ENCODE measurements at regions not wholly inside any gene's neighbourhood (a gene's known extent, or its start where the extent isn't known, plus 50 kb on each side); places are given as distances from the start of the nearest gene placed in this dataset.

- no peak overlapping the region for H3K9ac ChIP-seq
- ChIA-PET CTCF (no interaction called here), POLR2A (no interaction called here)
- no peak for TF ChIP-seq FOXJ3 (CRISPR knock-in tag; IDR thresholded peaks at IDR 0.05)
- H3F3A ChIP-seq (replicated peaks; ENCODE audit: insufficient read depth): no peaks in the 10 kb centered on the region
- no peaks in the 10 kb centered on the region for H3K9me3 ChIP-seq
- no peak for DNase-seq
- H3K9me2 ChIP-seq: no peaks in the 10 kb centered on the region
- H3K27ac ChIP-seq (ENCODE audit: low read depth in 2 of 2, low read length in 1 of 2): no peak overlapping the region
- 50% methylated on average over 1 of the region's 1 CpG for WGBS (ENCODE audit: low lambda C conversion rate)
- H4K20me1 ChIP-seq (ENCODE audit: insufficient read depth): no peaks in the 10 kb centered on the region
- H3K27me3 ChIP-seq (ENCODE audit: insufficient read depth): no peaks in the 10 kb centered on the region
- H3K79me2 ChIP-seq (ENCODE audit: insufficient read depth): no peaks in the 10 kb centered on the region
- H2AFZ ChIP-seq (ENCODE audit: low read depth): no peak overlapping the region
- H3K36me3 ChIP-seq (replicated peaks in 1 of 2; ENCODE audit: control insufficient read depth in 1 of 2, insufficient read depth in 2 of 2, low read length in 1 of 2): no peaks in the 10 kb centered on the region
- H3K4me1 ChIP-seq (ENCODE audit: control insufficient read depth in 1 of 2, insufficient read depth in 2 of 2, low read depth in 1 of 2, low read length in 1 of 2): no peaks in the 10 kb centered on the region; a peak in 1 of 4 replicates
- no peak overlapping the region for H3K4me3 ChIP-seq (ENCODE audit: low read depth in 2 of 2, low read length in 1 of 2)
- no peak overlapping the region for H3K4me2 ChIP-seq
These were observed 561.7 kb downstream of the IPMK start for GRCh38 chr10:57706016-57706415.

- Histone ChIP-seq H3K36me3 (replicated peaks in 1 of 2; ENCODE audit: control insufficient read depth in 1 of 2, insufficient read depth in 2 of 2, low read length in 1 of 2) (no peaks in the 10 kb centered on the region), H4K20me1 (ENCODE audit: insufficient read depth) (no peaks in the 10 kb centered on the region), H3K4me3 (ENCODE audit: low read depth in 2 of 2, low read length in 1 of 2) (no peak overlapping the region), H3K9me3 (no peaks in the 10 kb centered on the region), H3K79me2 (ENCODE audit: insufficient read depth) (no peaks in the 10 kb centered on the region), H3K4me2 (no peak overlapping the region), H2AFZ (ENCODE audit: low read depth) (peak overlapping the region; percentile 12; the same call in 1 of the 2 replicates), H3K9ac (no peak overlapping the region), H3K9me2 (no peaks in the 10 kb centered on the region), H3F3A (replicated peaks; ENCODE audit: insufficient read depth) (peaks cover 15% of the 10 kb centered on the region), H3K27ac (ENCODE audit: low read depth in 2 of 2, low read length in 1 of 2) (peak overlapping the region in 1 of 2 experiments; percentile 25; a peak in 1 of 4 replicates), H3K27me3 (ENCODE audit: insufficient read depth) (no peaks in the 10 kb centered on the region), H3K4me1 (ENCODE audit: control insufficient read depth in 1 of 2, insufficient read depth in 2 of 2, low read depth in 1 of 2, low read length in 1 of 2) (no peaks in the 10 kb centered on the region; a peak in 1 of 4 replicates)
- ChIA-PET POLR2A (no interaction called here), CTCF (no interaction called here)
- WGBS (ENCODE audit: low lambda C conversion rate): 4% methylated on average over 1 of the region's 1 CpG
- DNase-seq: peak; percentile 3
- TF ChIP-seq TEAD4 (IDR thresholded peaks at IDR 0.05; ENCODE audit: borderline replicate concordance, insufficient read depth): no peak
- no peak for TF ChIP-seq CTCF (IDR thresholded peaks at IDR 0.05)
- 0 out of 2 replicates have a peak, but pooled peaks have one; percentile 24 for TF ChIP-seq TCF12 (IDR thresholded peaks at IDR 0.05)
- peak; percentile 29; the same call in 1 of the 2 replicates for TF ChIP-seq GATA2 (CRISPR knock-in tag; IDR thresholded peaks at IDR 0.05)
- no peak for TF ChIP-seq IRF3 (IDR thresholded peaks at IDR 0.05; ENCODE audit: low read depth, low read length)
These were observed 567.8 kb downstream of the IPMK start for GRCh38 chr10:57699944-57700343.

- Histone ChIP-seq H3K27ac (ENCODE audit: low read depth in 2 of 2, low read length in 1 of 2) (peak overlapping the region; percentile 50 to 88; a peak in 3 of 4 replicates), H3K4me1 (ENCODE audit: control insufficient read depth in 1 of 2, insufficient read depth in 2 of 2, low read depth in 1 of 2, low read length in 1 of 2) (peaks cover 0 to 7% of the 10 kb centered on the region in 2 experiments; a peak in 2 of 4 replicates), H2AFZ (ENCODE audit: low read depth) (peak overlapping the region; percentile 44), H3K9me2 (no peaks in the 10 kb centered on the region), H3K4me3 (ENCODE audit: low read depth in 2 of 2, low read length in 1 of 2) (no peak overlapping the region), H4K20me1 (ENCODE audit: insufficient read depth) (no peaks in the 10 kb centered on the region), H3K79me2 (ENCODE audit: insufficient read depth) (no peaks in the 10 kb centered on the region), H3K27me3 (ENCODE audit: insufficient read depth) (no peaks in the 10 kb centered on the region), H3K36me3 (replicated peaks in 1 of 2; ENCODE audit: control insufficient read depth in 1 of 2, insufficient read depth in 2 of 2, low read length in 1 of 2) (no peaks in the 10 kb centered on the region), H3K4me2 (peak overlapping the region; percentile 20; the same call in 1 of the 2 replicates), H3K9me3 (no peaks in the 10 kb centered on the region), H3F3A (replicated peaks; ENCODE audit: insufficient read depth) (peaks cover 26% of the 10 kb centered on the region), H3K9ac (peak overlapping the region; percentile 50; the same call in 1 of the 2 replicates)
- DNase-seq: no peak
- WGBS (ENCODE audit: low lambda C conversion rate): 40% methylated on average over 1 of the region's 1 CpG
- POLR2A ChIA-PET: no interaction called here
- TF ChIP-seq TEAD4 (IDR thresholded peaks at IDR 0.05; ENCODE audit: borderline replicate concordance, insufficient read depth) (peak; percentile 70; the same call in 1 of the 2 replicates), MEF2A (IDR thresholded peaks at IDR 0.05; ENCODE audit: borderline replicate concordance, low read depth) (0 out of 2 replicates have a peak, but pooled peaks have one; percentile 20), FOSL2 (IDR thresholded peaks at IDR 0.05; ENCODE audit: borderline replicate concordance, low read depth) (peak; percentile 52; the same call in 1 of the 2 replicates), MXI1 (IDR thresholded peaks at IDR 0.05; ENCODE audit: low read depth, low read length) (no peak), POLR2AphosphoS5 (IDR thresholded peaks at IDR 0.05; ENCODE audit: low read depth, low read length) (peak; percentile 15; the same call in 1 of the 2 replicates), TCF12 (IDR thresholded peaks at IDR 0.05) (peak; percentile 76; the same call in 1 of the 2 replicates), NFIC (IDR thresholded peaks at IDR 0.05; ENCODE audit: borderline replicate concordance) (peak; percentile 5; the same call in 1 of the 2 replicates), EZH2phosphoT487 (IDR thresholded peaks at IDR 0.05; ENCODE audit: borderline replicate concordance, low read depth) (no peak), PBX3 (IDR thresholded peaks at IDR 0.05) (peak; percentile 54; the same call in 1 of the 2 replicates), JUND (IDR thresholded peaks at IDR 0.05) (peak; percentile 64; the same call in 1 of the 2 replicates), EP300 (IDR thresholded peaks at IDR 0.05; ENCODE audit: borderline replicate concordance in 1 of 2, low read depth in 1 of 2, low read length in 1 of 2) (peak in 1 of 2 experiments; percentile 38; a peak in 1 of 4 replicates), NRF1 (IDR thresholded peaks at IDR 0.05; ENCODE audit: low read depth, low read length) (no peak)
- CTCF ChIA-PET: interaction anchor here (2.5 kb wide), 1 partner anchor 40 kb away, joined by 6 read pairs; no protein-coding TSS in a partner anchor
These were observed 571.1 kb downstream of the IPMK start for GRCh38 chr10:57696641-57697040.
